ENCODE measurements at regions not wholly inside any gene's neighbourhood (a gene's known extent, or its start where the extent isn't known, plus 50 kb on each side); places are given as distances from the start of the nearest gene placed in this dataset.

- Histone ChIP-seq H3K27ac (ENCODE audit: low read length) (no peak overlapping the region), H4K20me1 (ENCODE audit: insufficient read depth, low read length) (no peaks in the 10 kb centered on the region), H2AFZ (ENCODE audit: low read depth, low read length) (no peak overlapping the region), H3K9me3 (ENCODE audit: insufficient read depth, low read length) (no peaks in the 10 kb centered on the region), H3K9ac (ENCODE audit: low read length) (no peak overlapping the region), H3K4me1 (ENCODE audit: low read length) (no peaks in the 10 kb centered on the region), H3K4me2 (ENCODE audit: low read length) (no peak overlapping the region), H3K36me3 (replicated peaks; ENCODE audit: low read depth, low read length) (no peaks in the 10 kb centered on the region), H3K4me3 (ENCODE audit: low read length) (no peak overlapping the region), H3K27me3 (ENCODE audit: low read depth, low read length) (no peaks in the 10 kb centered on the region), H3K79me2 (ENCODE audit: low read length) (no peaks in the 10 kb centered on the region)
- TF ChIP-seq CTCF (IDR thresholded peaks at IDR 0.05; ENCODE audit: low read depth, low read length) (no peak), EZH2phosphoT487 (IDR thresholded peaks at IDR 0.05; ENCODE audit: low read depth) (no peak)
Measured at GRCh38 chr17:68684949-68685357, 83.8 kb upstream of the FAM20A start.

- H4K20me1 ChIP-seq (ENCODE audit: insufficient read depth, low read length): no peaks in the 10 kb centered on the region
- no peak overlapping the region for H2AFZ ChIP-seq (ENCODE audit: low read depth, low read length)
- H3K9ac ChIP-seq (ENCODE audit: low read length): no peak overlapping the region
- no peak for TF ChIP-seq EZH2phosphoT487 (IDR thresholded peaks at IDR 0.05; ENCODE audit: low read depth)
- TF ChIP-seq CTCF (IDR thresholded peaks at IDR 0.05; ENCODE audit: low read depth, low read length): no peak
- no peak overlapping the region for H3K4me2 ChIP-seq (ENCODE audit: low read length)
- H3K4me3 ChIP-seq (ENCODE audit: low read length): no peak overlapping the region
- no peaks in the 10 kb centered on the region for H3K4me1 ChIP-seq (ENCODE audit: low read length)
- no peaks in the 10 kb centered on the region for H3K9me3 ChIP-seq (ENCODE audit: insufficient read depth, low read length)
- H3K79me2 ChIP-seq (ENCODE audit: low read length): no peaks in the 10 kb centered on the region
- H3K27ac ChIP-seq (ENCODE audit: low read length): no peak overlapping the region
- no peaks in the 10 kb centered on the region for H3K27me3 ChIP-seq (ENCODE audit: low read depth, low read length)
- no peaks in the 10 kb centered on the region for H3K36me3 ChIP-seq (replicated peaks; ENCODE audit: low read depth, low read length)
Measured at GRCh38 chr17:68682903-68683302, 81.7 kb upstream of the FAM20A start.

- no peak for TF ChIP-seq EZH2phosphoT487 (IDR thresholded peaks at IDR 0.05; ENCODE audit: low read depth)
- no peak overlapping the region for H3K27ac ChIP-seq (ENCODE audit: low read length)
Measured at GRCh38 chr17:68679882-68680281, 78.7 kb upstream of the FAM20A start.

GRCh38 chr17:68676856-68677255 is 75.7 kb upstream of the FAM20A start:
- Histone ChIP-seq H3K79me2 (ENCODE audit: low read length) (no peaks in the 10 kb centered on the region), H3K9me3 (ENCODE audit: insufficient read depth, low read length) (no peaks in the 10 kb centered on the region), H3K4me2 (ENCODE audit: low read length) (no peak overlapping the region), H3K4me3 (ENCODE audit: low read length) (no peak overlapping the region), H3K36me3 (replicated peaks; ENCODE audit: low read depth, low read length) (no peaks in the 10 kb centered on the region), H4K20me1 (ENCODE audit: insufficient read depth, low read length) (no peaks in the 10 kb centered on the region), H3K27ac (ENCODE audit: low read length) (no peak overlapping the region), H3K27me3 (ENCODE audit: low read depth, low read length) (peaks cover 15% of the 10 kb centered on the region; the same call in 1 of the 2 replicates), H3K9ac (ENCODE audit: low read length) (no peak overlapping the region), H2AFZ (ENCODE audit: low read depth, low read length) (no peak overlapping the region), H3K4me1 (ENCODE audit: low read length) (no peaks in the 10 kb centered on the region)
- TF ChIP-seq EZH2phosphoT487 (IDR thresholded peaks at IDR 0.05; ENCODE audit: low read depth): no peak
- no peak for TF ChIP-seq CTCF (IDR thresholded peaks at IDR 0.05; ENCODE audit: low read depth, low read length)

More at GRCh38 chr17:68679882-68680281, 78.7 kb upstream of the FAM20A start:
- H2AFZ ChIP-seq (ENCODE audit: low read depth, low read length): no peak overlapping the region
- H3K9me3 ChIP-seq (ENCODE audit: insufficient read depth, low read length): no peaks in the 10 kb centered on the region
- no peaks in the 10 kb centered on the region for H3K79me2 ChIP-seq (ENCODE audit: low read length)
- peaks cover 8% of the 10 kb centered on the region; the same call in 1 of the 2 replicates for H3K27me3 ChIP-seq (ENCODE audit: low read depth, low read length)
- H3K36me3 ChIP-seq (replicated peaks; ENCODE audit: low read depth, low read length): no peaks in the 10 kb centered on the region
- no peak overlapping the region for H3K4me2 ChIP-seq (ENCODE audit: low read length)
- H3K9ac ChIP-seq (ENCODE audit: low read length): no peak overlapping the region
- H3K4me1 ChIP-seq (ENCODE audit: low read length): no peaks in the 10 kb centered on the region
- no peak overlapping the region for H3K4me3 ChIP-seq (ENCODE audit: low read length)
- H4K20me1 ChIP-seq (ENCODE audit: insufficient read depth, low read length): no peaks in the 10 kb centered on the region

- no peak overlapping the region for H3K4me2 ChIP-seq (ENCODE audit: low read length)
- peaks cover 15% of the 10 kb centered on the region; the same call in 1 of the 2 replicates for H3K27me3 ChIP-seq (ENCODE audit: low read depth, low read length)
- no peaks in the 10 kb centered on the region for H3K79me2 ChIP-seq (ENCODE audit: low read length)
- H3K9ac ChIP-seq (ENCODE audit: low read length): no peak overlapping the region
- H2AFZ ChIP-seq (ENCODE audit: low read depth, low read length): no peak overlapping the region
- no peaks in the 10 kb centered on the region for H3K4me1 ChIP-seq (ENCODE audit: low read length)
- H4K20me1 ChIP-seq (ENCODE audit: insufficient read depth, low read length): no peaks in the 10 kb centered on the region
- no peaks in the 10 kb centered on the region for H3K36me3 ChIP-seq (replicated peaks; ENCODE audit: low read depth, low read length)
- H3K9me3 ChIP-seq (ENCODE audit: insufficient read depth, low read length): no peaks in the 10 kb centered on the region
- H3K27ac ChIP-seq (ENCODE audit: low read length): no peak overlapping the region
- TF ChIP-seq CTCF (IDR thresholded peaks at IDR 0.05; ENCODE audit: low read depth, low read length) (no peak), EZH2phosphoT487 (IDR thresholded peaks at IDR 0.05; ENCODE audit: low read depth) (no peak)
- no peak overlapping the region for H3K4me3 ChIP-seq (ENCODE audit: low read length)
Measured at GRCh38 chr17:68675723-68676122, 74.6 kb upstream of the FAM20A start.

All from OCI-LY3 (cell line).